ENCODE measurements at regions not wholly inside any gene's neighbourhood (a gene's known extent, or its start where the extent isn't known, plus 50 kb on each side); places are given as distances from the start of the nearest gene placed in this dataset.
"Not testable (repeated sequence)": the region's sequence is repeated elsewhere in the genome, so short reads cannot be mapped to it uniquely, and the experiment has no call there.

DNA sequence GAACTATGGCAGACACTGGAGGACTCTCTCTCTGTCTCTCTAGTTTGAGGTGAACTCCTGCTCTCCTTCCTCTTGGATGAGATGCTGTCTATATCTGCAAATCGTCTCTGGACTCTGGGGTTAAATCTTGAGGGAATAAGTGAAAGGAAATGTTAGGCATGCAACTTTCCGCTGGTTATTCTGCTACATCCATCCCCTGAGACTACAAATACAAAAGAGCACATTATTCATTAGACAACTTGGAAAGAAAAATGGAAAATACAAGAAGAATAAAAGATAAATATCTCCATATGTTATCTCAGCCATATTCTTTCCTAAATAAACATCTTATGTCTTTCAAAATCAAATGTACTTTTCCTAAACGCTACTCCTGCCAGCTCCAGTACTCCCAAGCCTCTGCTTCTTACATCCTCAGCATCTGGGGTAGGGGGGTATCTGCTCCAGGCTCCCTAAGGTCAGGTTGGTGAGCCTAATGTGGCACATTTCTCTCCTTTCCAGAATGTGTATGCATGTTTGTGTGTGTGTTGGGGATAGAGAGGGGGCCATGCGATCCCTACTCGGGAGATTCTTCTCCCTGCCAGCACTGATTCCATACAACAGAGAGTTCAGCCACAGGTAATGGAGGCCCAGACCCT is 102.9 kb upstream of the FSCB start:
- DNase-seq: no peak

DNA sequence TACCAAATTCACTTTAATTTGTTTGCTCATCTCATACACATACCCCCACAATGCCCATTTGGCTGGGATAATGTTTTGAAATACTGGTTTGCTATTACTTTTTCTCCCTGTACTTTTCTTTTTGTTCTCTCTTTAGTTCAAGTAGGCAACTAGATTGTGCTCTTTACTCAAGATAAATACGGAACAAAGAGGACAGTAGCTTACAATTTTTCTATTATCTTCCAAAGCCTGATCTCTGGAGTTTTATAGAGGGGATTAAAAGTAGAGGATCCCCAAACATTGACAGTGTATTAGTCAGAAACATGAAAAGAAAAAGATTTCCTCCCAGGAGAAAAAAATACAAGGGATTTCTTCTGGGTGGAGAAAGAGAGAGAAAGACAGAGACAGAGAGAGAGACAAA is 102.1 kb upstream of the FSCB start:
- DNase-seq: no peak

DNA sequence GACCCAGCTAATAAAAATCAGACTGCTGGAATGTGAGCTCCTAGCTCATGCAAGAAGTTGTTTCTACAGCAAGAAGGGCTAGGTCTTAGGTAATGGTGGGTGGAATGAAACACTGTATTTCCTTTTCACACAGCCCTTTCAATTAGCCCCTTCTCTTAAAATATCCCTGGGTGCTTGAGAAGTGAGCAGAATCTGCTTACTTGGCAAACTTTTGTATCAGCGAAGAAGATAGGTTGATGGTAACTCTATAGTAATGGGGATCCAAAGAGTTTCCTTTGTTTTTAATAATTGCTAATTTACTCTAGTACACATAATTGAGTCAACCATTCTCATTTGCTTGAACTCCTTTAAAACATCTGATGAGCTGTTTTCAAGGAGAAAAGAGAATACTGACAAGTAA is 100.6 kb upstream of the FSCB start:
- no peak for DNase-seq

GRCh38 chr14:44606576-44606975 is 99.5 kb upstream of the FSCB start:
- DNase-seq: no peak

GRCh38 chr14:44601266-44601665 is 94.2 kb upstream of the FSCB start:
- DNase-seq: not testable (repeated sequence)

GRCh38 chr14:44589180-44589579 is 82.1 kb upstream of the FSCB start:
- DNase-seq: no peak

DNA sequence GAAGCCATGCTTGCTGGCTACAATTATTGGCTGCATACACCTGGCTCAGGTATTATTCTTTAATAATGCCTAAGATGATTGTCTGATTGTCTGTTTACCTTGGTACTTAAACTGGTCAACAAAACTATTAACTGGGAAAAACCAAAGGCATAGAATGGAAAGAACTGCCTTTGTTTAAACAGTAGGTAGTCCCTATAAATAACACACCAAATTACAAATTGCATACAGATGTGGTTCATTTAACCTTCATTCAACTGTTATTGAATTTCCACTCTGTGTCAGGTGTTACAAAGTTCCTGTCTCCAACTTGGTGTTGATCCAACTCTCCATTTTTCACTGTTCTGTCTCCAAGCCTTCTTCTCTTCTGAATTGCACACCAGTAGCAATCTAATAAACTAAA is 79.8 kb upstream of the FSCB start:
- no peak for DNase-seq

DNA sequence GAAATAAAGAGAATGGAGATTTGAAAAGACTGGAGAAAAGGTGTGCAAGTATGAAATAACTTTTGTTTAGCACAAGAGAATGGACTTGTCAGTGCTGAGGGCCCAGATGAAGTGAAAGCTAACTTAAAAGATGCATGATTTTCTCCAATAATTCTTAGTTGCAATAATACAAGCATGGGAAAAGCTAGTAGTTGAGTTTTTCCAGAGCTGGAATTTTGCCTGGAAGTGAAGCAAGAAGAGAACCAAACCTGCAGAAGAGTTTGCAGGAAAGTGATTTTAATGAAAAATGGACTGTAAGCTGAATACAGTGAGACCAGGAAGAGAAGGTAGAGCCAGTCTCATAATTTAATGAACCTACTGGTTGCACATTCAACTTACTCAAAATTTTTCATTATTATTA is 69.3 kb upstream of the FSCB start:
- no peak for DNase-seq

DNA sequence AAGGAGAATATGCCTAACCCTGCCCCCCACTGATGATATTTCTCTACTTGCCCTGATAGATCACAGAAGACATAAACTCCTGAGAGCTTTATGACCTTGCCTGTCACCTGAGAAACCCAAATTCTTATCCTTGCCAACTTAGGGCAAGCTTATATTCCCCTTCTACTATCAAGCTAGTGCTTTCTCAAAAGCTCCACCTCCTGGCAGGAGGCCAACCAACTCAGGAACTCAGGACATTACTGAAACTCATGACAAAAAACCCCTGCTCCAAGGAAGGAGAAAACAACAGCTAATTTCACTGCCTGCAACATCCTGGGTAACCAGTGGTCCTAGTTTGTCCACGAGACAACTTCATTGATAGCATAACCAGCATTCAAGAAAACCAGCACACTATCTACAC is 60.9 kb upstream of the FSCB start:
- DNase-seq: no peak

- no peak for DNase-seq
These were observed 58.9 kb upstream of the FSCB start for GRCh38 chr14:44565968-44566367.

GRCh38 chr14:44564908-44565307 is 57.8 kb upstream of the FSCB start:
- no peak for DNase-seq

Data from NCI-H2171 treated with DMSO at 0.1 percent for 48 hours (cell line).